Calu3 (cell line): ENCODE measurements at regions not wholly inside any gene's neighbourhood (a gene's known extent, or its start where the extent isn't known, plus 50 kb on each side); places are given as distances from the start of the nearest gene placed in this dataset.
"Not testable (repeated sequence)": the region's sequence is repeated elsewhere in the genome, so short reads cannot be mapped to it uniquely, and the experiment has no call there.

Experiments
- BruUV-seq: library from RNA; stranded (reverse); fragments of 400-500 nt; replicated peaks from 2 replicates; lab custom pipeline; 2021; lab: Mats Ljungman, UMichigan
- CTCF ChIA-PET: fragments of 300-600 bp; sonication (Branson Sonifier 250); formaldehyde crosslinking; loops from one replicate; lab custom pipeline; 2022; ENCODE audit warnings: antibody characterized with exemption; lab: Charles Lee
- DNase-seq: peaks from one replicate; pipeline ENCODE4 v3.0.0; 2022
- H3K27ac Mint-ChIP-seq: one replicate; pipeline ENCODE4 v1.8.0; 2022; ENCODE audit warnings: mixed read lengths; ENCODE audit not compliant: unreplicated experiment
- H3K27me3 Mint-ChIP-seq: one replicate; pipeline ENCODE4 v1.8.0; 2022; ENCODE audit warnings: mixed read lengths; ENCODE audit not compliant: unreplicated experiment
- H3K36me3 Mint-ChIP-seq: one replicate; pipeline ENCODE4 v1.8.0; 2022; ENCODE audit warnings: mild to moderate bottlenecking, moderate library complexity, mixed read lengths; ENCODE audit not compliant: insufficient read depth, unreplicated experiment
- H3K4me1 Mint-ChIP-seq: one replicate; pipeline ENCODE4 v1.8.0; 2022; ENCODE audit warnings: mild to moderate bottlenecking, low read depth, mixed read lengths; ENCODE audit not compliant: unreplicated experiment
- H3K4me3 Mint-ChIP-seq: one replicate; pipeline ENCODE4 v1.8.0; 2022; ENCODE audit warnings: mild to moderate bottlenecking, low read depth, moderate library complexity, mixed read lengths; ENCODE audit not compliant: unreplicated experiment
- H3K9me3 Mint-ChIP-seq: one replicate; pipeline ENCODE4 v1.8.0; 2022; ENCODE audit warnings: low read depth, mixed read lengths; ENCODE audit not compliant: unreplicated experiment
- CTCF ChIP-seq: fragments of 200-600 bp; IDR thresholded peaks from one replicate; pipeline ENCODE4 v1.8.0; 2022; ENCODE audit warnings: antibody characterized with exemption; ENCODE audit not compliant: unreplicated experiment
- intact Hi-C: fragments of 100-400 bp; cut with micrococcal nuclease; formaldehyde crosslinking; loops from one replicate; pipeline ENCODE4 v1.10.0; 2022; ENCODE audit not compliant: unreplicated experiment

GRCh38 chr7:10460474-10460873 is 513.2 kb upstream of the PHF14 start:
- Mint-ChIP-seq H3K36me3 (no peaks in the 10 kb centered on the region), H3K4me3 (no peak overlapping the region), H3K27me3 (no peaks in the 10 kb centered on the region), H3K27ac (no peak overlapping the region), H3K9me3 (peaks cover 2% of the 10 kb centered on the region), H3K4me1 (no peaks in the 10 kb centered on the region)
- BruUV-seq = no TSS peak
- CTCF ChIA-PET = no interaction called here
- intact Hi-C loops = no loop called here
- TF ChIP-seq CTCF = no peak
- no peak for DNase-seq

GRCh38 chr7:10463701-10464100 is 510.0 kb upstream of the PHF14 start:
- Mint-ChIP-seq H3K27me3 (no peaks in the 10 kb centered on the region), H3K36me3 (no peaks in the 10 kb centered on the region), H3K27ac (no peak overlapping the region), H3K4me1 (peaks cover 7% of the 10 kb centered on the region), H3K9me3 (no peaks in the 10 kb centered on the region), H3K4me3 (no peak overlapping the region)
- CTCF ChIA-PET = no interaction called here
- intact Hi-C loops = no loop called here
- DNase-seq = no peak
- BruUV-seq = no TSS peak
- no peak for TF ChIP-seq CTCF

- intact Hi-C loops, H3K4me3 Mint-ChIP-seq, BruUV-seq, H3K36me3 Mint-ChIP-seq, H3K4me1 Mint-ChIP-seq, H3K27me3 Mint-ChIP-seq, DNase-seq, CTCF ChIA-PET, H3K27ac Mint-ChIP-seq, H3K9me3 Mint-ChIP-seq: not testable (repeated sequence)
These were observed 508.1 kb upstream of the PHF14 start for GRCh38 chr7:10465536-10465935.

- CTCF ChIA-PET = no interaction called here
- H3K9me3 Mint-ChIP-seq = no peaks in the 10 kb centered on the region
- intact Hi-C loops = no loop called here
- no peaks in the 10 kb centered on the region for H3K36me3 Mint-ChIP-seq
- no peaks in the 10 kb centered on the region for H3K27me3 Mint-ChIP-seq
- TF ChIP-seq CTCF = no peak
- H3K4me3 Mint-ChIP-seq = no peak overlapping the region
- DNase-seq = no peak
- no TSS peak for BruUV-seq
- peaks cover 7% of the 10 kb centered on the region for H3K4me1 Mint-ChIP-seq
- no peak overlapping the region for H3K27ac Mint-ChIP-seq
These were observed 504.8 kb upstream of the PHF14 start for GRCh38 chr7:10468908-10469307.

GRCh38 chr7:10469476-10469875 is 504.2 kb upstream of the PHF14 start:
- no peak for DNase-seq
- no peak for TF ChIP-seq CTCF
- no TSS peak for BruUV-seq
- Mint-ChIP-seq H3K4me1 (peaks cover 7% of the 10 kb centered on the region), H3K27me3 (no peaks in the 10 kb centered on the region), H3K4me3 (no peak overlapping the region), H3K36me3 (no peaks in the 10 kb centered on the region), H3K27ac (no peak overlapping the region), H3K9me3 (no peaks in the 10 kb centered on the region)
- CTCF ChIA-PET = no interaction called here
- intact Hi-C loops = no loop called here
